ENCODE measurements at regions not wholly inside any gene's neighbourhood (a gene's known extent, or its start where the extent isn't known, plus 50 kb on each side); places are given as distances from the start of the nearest gene placed in this dataset.

- 29% methylated on average over 8 of the region's 8 CpGs for WGBS (ENCODE audit: insufficient coverage, insufficient replicate concordance, low lambda C conversion rate, missing lambda C conversion rate)
- ATAC-seq (no peak), FAIRE-seq (no peak), DNase-seq (ENCODE audit: low read depth, low spot score) (no peak)
- H3K9ac ChIP-seq (ENCODE audit: control insufficient read depth, insufficient read depth, low read length), result no peak overlapping the region
- no peak overlapping the region for H3K4me3 ChIP-seq
- ChIA-PET RAD21 (ENCODE audit: unreplicated experiment) (no interaction called here), POLR2A (no interaction called here), CTCF (no interaction called here), SMC1A (ENCODE audit: uncharacterized antibody, unreplicated experiment) (no interaction called here)
- in situ Hi-C loops (cut with MboI) (no loop called here), intact Hi-C loops (cut with micrococcal nuclease; ENCODE audit: unreplicated experiment) (no loop called here)
- no peaks in the 10 kb centered on the region for H3K9me3 ChIP-seq (replicated peaks; ENCODE audit: control insufficient read depth, insufficient read depth, low read length)
- H3K4me2 ChIP-seq (ENCODE audit: control insufficient read depth, insufficient read depth), result no peak overlapping the region
- no peaks in the 10 kb centered on the region for H3K36me3 ChIP-seq (ENCODE audit: control insufficient read depth in 2 of 2, insufficient read depth in 2 of 2, low read length in 1 of 2)
- no peaks in the 10 kb centered on the region for H4K20me1 ChIP-seq (ENCODE audit: control insufficient read depth, insufficient read depth)
- no peak overlapping the region for H2AFZ ChIP-seq (ENCODE audit: control insufficient read depth, low read depth, low read length)
- H3K27me3 ChIP-seq (replicated peaks in 1 of 2; ENCODE audit: control insufficient read depth in 2 of 2, insufficient read depth in 2 of 2, low read length in 1 of 2), result peaks cover 0 to 2% of the 10 kb centered on the region in 2 experiments; a peak in 1 of 4 replicates
- no TSS peak for BruUV-seq (replicated peaks)
- H3K79me2 ChIP-seq (ENCODE audit: control insufficient read depth, insufficient read depth, low read length), result no peaks in the 10 kb centered on the region
- H3K4me1 ChIP-seq (ENCODE audit: control insufficient read depth, insufficient read depth, low read length), result peaks cover 9% of the 10 kb centered on the region
- no peak overlapping the region for H3K27ac ChIP-seq (ENCODE audit: control insufficient read depth, insufficient read depth)
- TF ChIP-seq NFXL1 (IDR thresholded peaks at IDR 0.05; ENCODE audit: borderline replicate concordance) (no peak), HSF1 (IDR thresholded peaks at IDR 0.05; ENCODE audit: low read depth, low read length) (no peak), HDAC2 (IDR thresholded peaks at IDR 0.05) (no peak), SUZ12 (IDR thresholded peaks at IDR 0.05; ENCODE audit: unreplicated experiment) (no peak), SIX5 (IDR thresholded peaks at IDR 0.05; ENCODE audit: low read depth, low read length, severe bottlenecking) (no peak), RFX5 (IDR thresholded peaks at IDR 0.05; ENCODE audit: low read depth, low read length) (no peak), TAF1 (IDR thresholded peaks at IDR 0.05; ENCODE audit: borderline replicate concordance, low read depth, low read length) (no peak), JUND (IDR thresholded peaks at IDR 0.05; ENCODE audit: low read depth, low read length) (no peak), NR2C1 (IDR thresholded peaks at IDR 0.05) (no peak), CUX1 (IDR thresholded peaks at IDR 0.05; ENCODE audit: insufficient replicate concordance, low read depth, low read length) (no peak), WRNIP1 (IDR thresholded peaks at IDR 0.05; ENCODE audit: borderline replicate concordance, low read depth, low read length) (no peak), TBL1XR1 (IDR thresholded peaks at IDR 0.05; ENCODE audit: low read depth, low read length) (no peak), IKZF2 (IDR thresholded peaks at IDR 0.05) (no peak), MYC (IDR thresholded peaks at IDR 0.05; ENCODE audit: insufficient read depth, insufficient read length, insufficient replicate concordance, low read length, severe bottlenecking) (no peak), ZBTB40 (IDR thresholded peaks at IDR 0.05; ENCODE audit: borderline replicate concordance) (no peak)
Observed at GRCh38 chr19:30148803-30149202, 206.8 kb downstream of the URI1 start.
